A549 (cell line): ENCODE measurements at regions not wholly inside any gene's neighbourhood (a gene's known extent, or its start where the extent isn't known, plus 50 kb on each side); places are given as distances from the start of the nearest gene placed in this dataset.

Experiments
- ATAC-seq, 2 experiments: fragments of 200-7000 bp in 1 of 2; fragments of >200 bp in 1 of 2; cut with Nextera tagmentation in 1 of 2; cut with Tn5 transposase in 1 of 2; 3 replicates each; pipeline versions ENCODE4 v1.8.0 to v1.9.1; 2018 to 2020; ENCODE audit warnings: mild to moderate bottlenecking in 1 of 2, moderate library complexity in 1 of 2
- CTCF ChIA-PET: fragments of 300-600 bp; sonication (Branson Sonifier 250); formaldehyde crosslinking; extraction: SDS; loops from one replicate; lab custom pipeline; 2021; ENCODE audit warnings: antibody characterized with exemption, inconsistent platforms; lab: Yijun Ruan, JAX
- POLR2A ChIA-PET: fragments of 350-600 bp; formaldehyde crosslinking; extraction: SDS; loops from one replicate; lab custom pipeline; 2021; ENCODE audit warnings: antibody characterized with exemption, inconsistent platforms; lab: Yijun Ruan, JAX
- DNase-seq, 2 experiments: peaks; one replicate each; pipeline versions ENCODE4 v3.0.0 to v3.0.0-alpha.2; 2011 to 2016; ENCODE audit warnings: low read depth in 1 of 2, low spot score in 1 of 2
- FAIRE-seq: peaks from 2 replicates; lab custom pipeline; 2011; peaks lifted over from hg19 to GRCh38; lab: Jason Lieb, UNC
- H3K27ac ChIP-seq, 2 experiments: fragments of >200 bp; sonication (Bioruptor Twin); formaldehyde crosslinking; 3 replicates each; pipeline ENCODE4 v1.5.1; 2016 to 2017
- H3K4me1 ChIP-seq: fragments of >200 bp; sonication (Bioruptor Twin); formaldehyde crosslinking; 3 replicates; pipeline ENCODE4 v1.6.1; 2016
- H3K4me2 ChIP-seq: fragments of >200 bp; sonication (Bioruptor Twin); formaldehyde crosslinking; 3 replicates; pipeline ENCODE4 v1.6.1; 2016
- H3K4me3 ChIP-seq: fragments of >200 bp; sonication (Bioruptor Twin); formaldehyde crosslinking; 3 replicates; pipeline ENCODE4 v1.5.1; 2016
- H3K9me3 ChIP-seq: fragments of >200 bp; sonication (Bioruptor Twin); formaldehyde crosslinking; 3 replicates; pipeline ENCODE4 v1.6.1; 2016
- ATOH8 ChIP-seq: fragments of 250-450 bp; sonication (Bioruptor Pico); IDR thresholded peaks from 2 replicates; pipeline ENCODE4 v1.5.0; 2020; ENCODE audit warnings: low read depth, mild to moderate bottlenecking, moderate library complexity
- BHLHE40 ChIP-seq: IDR thresholded peaks from 2 replicates; pipeline ENCODE4 v1.6.1; 2012; ENCODE audit warnings: low read depth, low read length, inconsistent platforms
- CBX2 ChIP-seq: fragments of 200-600 bp; sonication (generic); IDR thresholded peaks from 2 replicates; pipeline ENCODE4 v1.6.1; 2016; ENCODE audit warnings: low read depth, mild to moderate bottlenecking, borderline replicate concordance
- CBX8 ChIP-seq: fragments of 200-600 bp; sonication (generic); IDR thresholded peaks from 2 replicates; pipeline ENCODE4 v1.6.1; 2016
- CEBPB ChIP-seq, 2 experiments: fragments of >200 bp in 1 of 2; sonication (Bioruptor Twin) in 1 of 2; formaldehyde crosslinking in 1 of 2; IDR thresholded peaks; 2 replicates each; pipeline ENCODE4 v1.6.1; 2012 to 2016
- CTCF ChIP-seq: fragments of >200 bp; sonication (Bioruptor Twin); formaldehyde crosslinking; IDR thresholded peaks from 3 replicates; pipeline ENCODE4 v1.5.1; 2016
- EP300 ChIP-seq, 2 experiments: fragments of >200 bp; sonication (Bioruptor Twin); formaldehyde crosslinking; IDR thresholded peaks; 2 replicates in 1 of 2; 3 replicates in 1 of 2; pipeline ENCODE4 v1.6.1; 2016 to 2017
- ESRRA ChIP-seq: fragments of 150-350 bp; IDR thresholded peaks from 2 replicates; pipeline ENCODE4 v1.6.1; 2014; ENCODE audit warnings: mild to moderate bottlenecking, low read length, borderline replicate concordance
- FOXS1 ChIP-seq: fragments of 250-450 bp; sonication (Bioruptor Pico); IDR thresholded peaks from 2 replicates; pipeline ENCODE4 v1.5.0; 2020; ENCODE audit warnings: mild to moderate bottlenecking, moderate library complexity
- HDAC2 ChIP-seq: fragments of 200-600 bp; sonication (generic); IDR thresholded peaks from 2 replicates; pipeline ENCODE4 v1.6.1; 2016
- HOXB13 ChIP-seq: fragments of 250-450 bp; sonication (Bioruptor Pico); IDR thresholded peaks from 2 replicates; pipeline ENCODE4 v1.5.0; 2020; ENCODE audit warnings: low read depth, mild to moderate bottlenecking, moderate library complexity
- JUNB ChIP-seq: fragments of >200 bp; sonication (Bioruptor Twin); formaldehyde crosslinking; IDR thresholded peaks from 2 replicates; pipeline ENCODE4 v1.6.1; 2016
- KDM5A ChIP-seq: fragments of 200-600 bp; sonication (generic); IDR thresholded peaks from 2 replicates; pipeline ENCODE4 v1.6.1; 2016; ENCODE audit warnings: antibody characterized with exemption, mild to moderate bottlenecking
- MAX ChIP-seq: IDR thresholded peaks from 2 replicates; pipeline ENCODE4 v1.6.1; 2012
- MAZ ChIP-seq: fragments of 150-350 bp; IDR thresholded peaks from 2 replicates; pipeline ENCODE4 v1.6.1; 2014; ENCODE audit warnings: antibody characterized with exemption, low read depth, low read length, borderline replicate concordance
- MYC ChIP-seq: IDR thresholded peaks from 2 replicates; pipeline ENCODE4 v1.6.1; 2012; ENCODE audit warnings: mild to moderate bottlenecking, inconsistent platforms, low read length, improper control_type of control experiment, borderline replicate concordance
- NPAS2 ChIP-seq: fragments of 250-450 bp; sonication (Bioruptor Pico); IDR thresholded peaks from 2 replicates; pipeline ENCODE4 v1.8.0; 2022; ENCODE audit warnings: mild to moderate bottlenecking, moderate library complexity, borderline replicate concordance
- NR3C1 ChIP-seq: fragments of >200 bp; sonication (Bioruptor Twin); formaldehyde crosslinking; IDR thresholded peaks from 3 replicates; pipeline ENCODE4 v1.6.1; 2017
- PHF8 ChIP-seq: fragments of 200-600 bp; sonication (generic); IDR thresholded peaks from 2 replicates; pipeline ENCODE4 v1.6.1; 2016; ENCODE audit warnings: low read depth, mild to moderate bottlenecking, antibody characterized with exemption, moderate library complexity, borderline replicate concordance
- POLR2A ChIP-seq: IDR thresholded peaks from 2 replicates; pipeline ENCODE4 v1.6.1; 2012; ENCODE audit warnings: mild to moderate bottlenecking, low read length
- RAD21 ChIP-seq, 2 experiments: fragments of >200 bp in 1 of 2; sonication (Bioruptor Twin) in 1 of 2; formaldehyde crosslinking in 1 of 2; IDR thresholded peaks in 1 of 2; conservative IDR thresholded peaks in 1 of 2; 2 replicates in 1 of 2; 3 replicates in 1 of 2; pipeline ENCODE4 v1.6.1; 2012 to 2018; ENCODE audit warnings: inconsistent platforms in 1 of 2
- RARB ChIP-seq: fragments of 250-450 bp; sonication (Bioruptor Pico); IDR thresholded peaks from 2 replicates; pipeline ENCODE4 v1.8.0; 2021; ENCODE audit warnings: mild to moderate bottlenecking, moderate library complexity
- RCOR1 ChIP-seq: fragments of 150-350 bp; IDR thresholded peaks from 2 replicates; pipeline ENCODE4 v1.6.1; 2014; ENCODE audit warnings: antibody characterized with exemption, low read length, low read depth
- RFX5 ChIP-seq: fragments of 450-650 bp; IDR thresholded peaks from 2 replicates; pipeline ENCODE4 v1.7.1; 2014; ENCODE audit warnings: antibody characterized with exemption, mild to moderate bottlenecking, moderate library complexity
- RNF2 ChIP-seq: fragments of 200-600 bp; sonication (generic); IDR thresholded peaks from 2 replicates; pipeline ENCODE4 v1.6.1; 2016; ENCODE audit warnings: low read depth, mild to moderate bottlenecking, antibody characterized with exemption, moderate library complexity, borderline replicate concordance
- SMC3 ChIP-seq: fragments of >200 bp; sonication (Bioruptor Twin); formaldehyde crosslinking; IDR thresholded peaks from 3 replicates; pipeline ENCODE4 v1.6.1; 2018; ENCODE audit warnings: inconsistent platforms
- SREBF2 ChIP-seq: fragments of 450-650 bp; IDR thresholded peaks from 2 replicates; pipeline ENCODE4 v1.6.1; 2014; ENCODE audit warnings: mild to moderate bottlenecking, moderate library complexity
- ZC3H11A ChIP-seq: fragments of 450-650 bp; IDR thresholded peaks from 2 replicates; pipeline ENCODE4 v1.6.1; 2014; ENCODE audit warnings: antibody characterized with exemption, mild to moderate bottlenecking
- WGBS: methylation state at CpG from one replicate; pipeline ENCODE4 v1.1.6; 2017; ENCODE audit errors: missing lambda C conversion rate; 5-methylcytosine and 5-hydroxymethylcytosine counted together
- TF ChIP-seq, protein P1 (sequence below): fragments of >200 bp; sonication (Bioruptor Twin); formaldehyde crosslinking; IDR thresholded peaks from 2 replicates; pipeline ENCODE4 v1.6.1; 2016
- TF ChIP-seq, protein P2 (sequence below): fragments of 200-600 bp; sonication (generic); IDR thresholded peaks from 2 replicates; pipeline ENCODE4 v1.6.1; 2016; ENCODE audit warnings: antibody characterized with exemption, mild to moderate bottlenecking, moderate library complexity
- TF ChIP-seq, protein P3 (sequence below): IDR thresholded peaks from 2 replicates; pipeline ENCODE4 v1.6.1; 2012

- Histone ChIP-seq H3K27ac (no peak overlapping the region), H3K9me3 (no peaks in the 10 kb centered on the region), H3K4me1 (no peaks in the 10 kb centered on the region), H3K4me3 (no peak overlapping the region), H3K4me2 (no peak overlapping the region)
- FAIRE-seq: no peak
- no peak for DNase-seq
- WGBS: 85% methylated on average over 2 of the region's 2 CpGs
- POLR2A ChIA-PET: no interaction called here
- no peak for TF ChIP-seq RFX5
- TF ChIP-seq ESRRA: no peak
- TF ChIP-seq BHLHE40: no peak
- no peak for TF ChIP-seq EP300 (IDR thresholded peaks at IDR 0.05)
- TF ChIP-seq POLR2A: no peak
- no peak for TF ChIP-seq MAX
- TF ChIP-seq CTCF: no peak
- no peak for TF ChIP-seq SMC3
- TF ChIP-seq FOXS1 (CRISPR knock-in tag): no peak
- TF ChIP-seq RCOR1: no peak
- TF ChIP-seq MYC: no peak
- no peak for TF ChIP-seq RARB (CRISPR knock-in tag)
- TF ChIP-seq, protein P1, sequence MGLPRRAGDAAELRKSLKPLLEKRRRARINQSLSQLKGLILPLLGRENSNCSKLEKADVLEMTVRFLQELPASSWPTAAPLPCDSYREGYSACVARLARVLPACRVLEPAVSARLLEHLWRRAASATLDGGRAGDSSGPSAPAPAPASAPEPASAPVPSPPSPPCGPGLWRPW: no peak
- no peak for TF ChIP-seq MAZ
- TF ChIP-seq KDM5A: no peak
- TF ChIP-seq, protein P2, sequence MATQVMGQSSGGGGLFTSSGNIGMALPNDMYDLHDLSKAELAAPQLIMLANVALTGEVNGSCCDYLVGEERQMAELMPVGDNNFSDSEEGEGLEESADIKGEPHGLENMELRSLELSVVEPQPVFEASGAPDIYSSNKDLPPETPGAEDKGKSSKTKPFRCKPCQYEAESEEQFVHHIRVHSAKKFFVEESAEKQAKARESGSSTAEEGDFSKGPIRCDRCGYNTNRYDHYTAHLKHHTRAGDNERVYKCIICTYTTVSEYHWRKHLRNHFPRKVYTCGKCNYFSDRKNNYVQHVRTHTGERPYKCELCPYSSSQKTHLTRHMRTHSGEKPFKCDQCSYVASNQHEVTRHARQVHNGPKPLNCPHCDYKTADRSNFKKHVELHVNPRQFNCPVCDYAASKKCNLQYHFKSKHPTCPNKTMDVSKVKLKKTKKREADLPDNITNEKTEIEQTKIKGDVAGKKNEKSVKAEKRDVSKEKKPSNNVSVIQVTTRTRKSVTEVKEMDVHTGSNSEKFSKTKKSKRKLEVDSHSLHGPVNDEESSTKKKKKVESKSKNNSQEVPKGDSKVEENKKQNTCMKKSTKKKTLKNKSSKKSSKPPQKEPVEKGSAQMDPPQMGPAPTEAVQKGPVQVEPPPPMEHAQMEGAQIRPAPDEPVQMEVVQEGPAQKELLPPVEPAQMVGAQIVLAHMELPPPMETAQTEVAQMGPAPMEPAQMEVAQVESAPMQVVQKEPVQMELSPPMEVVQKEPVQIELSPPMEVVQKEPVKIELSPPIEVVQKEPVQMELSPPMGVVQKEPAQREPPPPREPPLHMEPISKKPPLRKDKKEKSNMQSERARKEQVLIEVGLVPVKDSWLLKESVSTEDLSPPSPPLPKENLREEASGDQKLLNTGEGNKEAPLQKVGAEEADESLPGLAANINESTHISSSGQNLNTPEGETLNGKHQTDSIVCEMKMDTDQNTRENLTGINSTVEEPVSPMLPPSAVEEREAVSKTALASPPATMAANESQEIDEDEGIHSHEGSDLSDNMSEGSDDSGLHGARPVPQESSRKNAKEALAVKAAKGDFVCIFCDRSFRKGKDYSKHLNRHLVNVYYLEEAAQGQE: no peak
- TF ChIP-seq ATOH8: no peak
- no peak for TF ChIP-seq PHF8
- TF ChIP-seq CEBPB (IDR thresholded peaks at IDR 0.05): no peak
- TF ChIP-seq RAD21 (conservative IDR thresholded peaks at IDR 0.05 in 1 of 2, IDR thresholded peaks at IDR 0.05 in 1 of 2): no peak
- CTCF ChIA-PET: interaction anchor here (1.0 kb wide), 1 partner anchor 213 kb away, joined by 4 read pairs; no protein-coding TSS in a partner anchor
- ATAC-seq: no peak
These were observed 183.5 kb upstream of the C1QTNF7 start for GRCh38 chr4:15244354-15244753.

DNA sequence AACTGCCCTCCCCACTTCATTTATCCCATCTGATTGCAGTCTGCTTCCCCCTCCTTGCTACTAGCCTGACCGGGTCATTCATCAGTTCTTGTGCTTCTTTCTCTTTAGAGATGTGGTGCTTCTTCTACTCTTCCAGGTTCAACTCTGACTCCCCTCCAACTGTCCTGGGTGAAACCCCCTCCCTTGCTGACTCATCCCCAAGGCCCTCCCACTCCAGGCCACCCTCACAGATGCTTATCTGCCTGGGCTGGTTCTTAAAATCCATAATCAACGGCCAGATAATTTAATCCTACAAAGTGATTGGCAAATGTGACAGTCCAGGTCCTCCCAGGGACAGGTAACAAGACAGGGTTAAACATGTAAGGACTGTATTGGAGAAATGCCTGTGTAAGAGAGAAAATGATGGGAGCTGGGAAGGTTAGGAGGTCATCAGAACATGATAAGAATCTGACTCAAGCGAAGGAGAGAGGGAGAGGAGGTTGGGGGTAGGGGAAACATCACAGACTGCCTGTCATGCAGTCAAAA is 182.8 kb upstream of the C1QTNF7 start:
- TF ChIP-seq POLR2A (no peak), CBX2 (no peak), SREBF2 (no peak), ZC3H11A (no peak), NPAS2 (no peak), SMC3 (no peak), CBX8 (no peak), RNF2 (no peak), HOXB13 (CRISPR knock-in tag) (no peak), NR3C1 (no peak), JUNB (no peak), HDAC2 (no peak)
- TF ChIP-seq, protein P3, sequence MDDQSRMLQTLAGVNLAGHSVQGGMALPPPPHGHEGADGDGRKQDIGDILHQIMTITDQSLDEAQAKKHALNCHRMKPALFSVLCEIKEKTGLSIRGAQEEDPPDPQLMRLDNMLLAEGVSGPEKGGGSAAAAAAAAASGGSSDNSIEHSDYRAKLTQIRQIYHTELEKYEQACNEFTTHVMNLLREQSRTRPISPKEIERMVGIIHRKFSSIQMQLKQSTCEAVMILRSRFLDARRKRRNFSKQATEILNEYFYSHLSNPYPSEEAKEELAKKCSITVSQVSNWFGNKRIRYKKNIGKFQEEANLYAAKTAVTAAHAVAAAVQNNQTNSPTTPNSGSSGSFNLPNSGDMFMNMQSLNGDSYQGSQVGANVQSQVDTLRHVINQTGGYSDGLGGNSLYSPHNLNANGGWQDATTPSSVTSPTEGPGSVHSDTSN: no peak
- no peak overlapping the region for H3K4me2 ChIP-seq
- DNase-seq: no peak
- POLR2A ChIA-PET: no interaction called here
- CTCF ChIA-PET: interaction anchor here (0.6 to 1.0 kb wide), 2 partner anchors 212 to 1021 kb away, joined by 3 to 4 read pairs; no protein-coding TSS in a partner anchor
- no peaks in the 10 kb centered on the region for H3K4me1 ChIP-seq
- no peaks in the 10 kb centered on the region for H3K9me3 ChIP-seq
- H3K27ac ChIP-seq: no peak overlapping the region
- no peak overlapping the region for H3K4me3 ChIP-seq
- WGBS: 35% methylated on average over 3 of the region's 3 CpGs
- FAIRE-seq: no peak
- ATAC-seq: no peak
